Skeletal muscle tissue (tissue), 3 donors: ENCODE measurements at regions not wholly inside any gene's neighbourhood (a gene's known extent, or its start where the extent isn't known, plus 50 kb on each side); places are given as distances from the start of the nearest gene placed in this dataset.
"Not testable (repeated sequence)": the region's sequence is repeated elsewhere in the genome, so short reads cannot be mapped to it uniquely, and the experiment has no call there.

Experiments used
- H3K27ac ChIP-seq: one replicate; pipeline ENCODE4 v1.7.0; 2013; ENCODE audit warnings: mild to moderate bottlenecking, low read depth, low read length, inconsistent platforms
- H3K27me3 ChIP-seq, 3 donors: one replicate each; pipeline ENCODE4 v1.7.0; 2013; ENCODE audit warnings: low read length in 3 of 3; ENCODE audit not compliant: control insufficient read depth in 3 of 3, insufficient read depth in 3 of 3
- H3K36me3 ChIP-seq, 3 donors: one replicate each; pipeline ENCODE4 v1.7.0; 2013; ENCODE audit warnings: low read length in 3 of 3; ENCODE audit not compliant: control insufficient read depth in 3 of 3, insufficient read depth in 3 of 3
- H3K4me1 ChIP-seq, 3 donors: one replicate each; pipeline ENCODE4 v1.7.0; 2013; ENCODE audit warnings: low read length in 3 of 3, mild to moderate bottlenecking in 3 of 3; ENCODE audit not compliant: control insufficient read depth in 3 of 3, insufficient read depth in 3 of 3
- H3K4me3 ChIP-seq, 3 donors: one replicate each; pipeline ENCODE4 v1.7.0; 2013; ENCODE audit warnings: low read length in 3 of 3
- H3K9ac ChIP-seq, 3 donors: one replicate each; pipeline ENCODE4 v1.7.0; 2013; ENCODE audit warnings: low read length in 3 of 3, mild to moderate bottlenecking in 3 of 3, moderate library complexity in 2 of 3, low read depth in 1 of 3
- H3K9me3 ChIP-seq, 3 donors: one replicate each; pipeline ENCODE4 v1.7.0; 2013; ENCODE audit warnings: low read length in 3 of 3; ENCODE audit not compliant: control insufficient read depth in 3 of 3
- donor health status: Osteomylitis.

- H3K9me3 ChIP-seq, result not testable (repeated sequence)
These were observed 720.0 kb upstream of the DEFB115 start for GRCh38 chr20:30537459-30537858.

GRCh38 chr20:30540330-30541069 lies 717.0 kb upstream of the DEFB115 start:
- H3K27me3 ChIP-seq, H3K4me3 ChIP-seq, H3K36me3 ChIP-seq, H3K27ac ChIP-seq, H3K9me3 ChIP-seq, H3K4me1 ChIP-seq, H3K9ac ChIP-seq: not testable (repeated sequence)

More at GRCh38 chr20:30537459-30537858, 720.0 kb upstream of the DEFB115 start:
- H3K4me3 ChIP-seq, H3K9ac ChIP-seq, H3K36me3 ChIP-seq, H3K4me1 ChIP-seq, H3K27ac ChIP-seq, H3K27me3 ChIP-seq: not testable (repeated sequence)

GRCh38 chr20:30551236-30551635 lies 706.2 kb upstream of the DEFB115 start:
- H3K4me1 ChIP-seq, H3K4me3 ChIP-seq, H3K27ac ChIP-seq, H3K36me3 ChIP-seq, H3K27me3 ChIP-seq, H3K9ac ChIP-seq, H3K9me3 ChIP-seq: not testable (repeated sequence)

- not testable (repeated sequence) for H3K4me1 ChIP-seq, H3K27ac ChIP-seq, H3K27me3 ChIP-seq, H3K9me3 ChIP-seq, H3K4me3 ChIP-seq, H3K9ac ChIP-seq, H3K36me3 ChIP-seq
These were observed 700.7 kb upstream of the DEFB115 start for GRCh38 chr20:30556797-30557196.

- H3K9me3 ChIP-seq, H3K36me3 ChIP-seq, H3K4me3 ChIP-seq, H3K27me3 ChIP-seq, H3K27ac ChIP-seq, H3K4me1 ChIP-seq, H3K9ac ChIP-seq: not testable (repeated sequence)
These were observed 692.4 kb upstream of the DEFB115 start for GRCh38 chr20:30565086-30565485.

- not testable (repeated sequence) for H3K27me3 ChIP-seq, H3K9ac ChIP-seq, H3K4me3 ChIP-seq, H3K27ac ChIP-seq, H3K4me1 ChIP-seq, H3K36me3 ChIP-seq, H3K9me3 ChIP-seq
These were observed 687.6 kb upstream of the DEFB115 start for GRCh38 chr20:30569867-30570266.

- H3K27me3 ChIP-seq, H3K36me3 ChIP-seq, H3K4me3 ChIP-seq, H3K9me3 ChIP-seq, H3K9ac ChIP-seq, H3K4me1 ChIP-seq, H3K27ac ChIP-seq: not testable (repeated sequence)
These were observed 686.8 kb upstream of the DEFB115 start for GRCh38 chr20:30570622-30571021.

GRCh38 chr20:30574337-30574736 lies 683.1 kb upstream of the DEFB115 start:
- not testable (repeated sequence) for H3K27me3 ChIP-seq, H3K36me3 ChIP-seq, H3K4me3 ChIP-seq, H3K9me3 ChIP-seq, H3K4me1 ChIP-seq, H3K9ac ChIP-seq, H3K27ac ChIP-seq

GRCh38 chr20:30579069-30579468 lies 678.4 kb upstream of the DEFB115 start:
- not testable (repeated sequence) for H3K9me3 ChIP-seq, H3K4me1 ChIP-seq, H3K9ac ChIP-seq, H3K27me3 ChIP-seq, H3K36me3 ChIP-seq, H3K27ac ChIP-seq
- peak overlapping the region in 2 of 3 donors; percentile 13 to 84 for H3K4me3 ChIP-seq

- not testable (repeated sequence) for H3K36me3 ChIP-seq, H3K27ac ChIP-seq, H3K4me1 ChIP-seq, H3K9me3 ChIP-seq, H3K27me3 ChIP-seq
- Histone ChIP-seq H3K9ac (peak overlapping the region; percentile 45 to 76 (median 65)), H3K4me3 (peak overlapping the region; percentile 60 to 84 (median 78))
These were observed 677.5 kb upstream of the DEFB115 start for GRCh38 chr20:30579824-30580438.
